HL-60 (cell line): ENCODE measurements at regions not wholly inside any gene's neighbourhood (a gene's known extent, or its start where the extent isn't known, plus 50 kb on each side); places are given as distances from the start of the nearest gene placed in this dataset.

Source experiments
- DNase-seq, 2 experiments: peaks; one replicate each; pipeline ENCODE4 v3.0.0-alpha.2; 2010 to 2020; ENCODE audit warnings: low read depth in 1 of 2, low spot score in 1 of 2
- H3K27ac ChIP-seq: fragments of 250-450 bp; sonication (Bioruptor Pico); replicated peaks from 2 replicates; pipeline ENCODE4 v1.5.1; 2020; ENCODE audit warnings: mild to moderate bottlenecking, moderate library complexity
- H3K27me3 ChIP-seq: fragments of 250-450 bp; sonication (Bioruptor Pico); 2 replicates; pipeline ENCODE4 v1.5.1; 2021; ENCODE audit warnings: mild to moderate bottlenecking, moderate library complexity; ENCODE audit not compliant: insufficient read depth, poor library complexity, severe bottlenecking
- H3K4me3 ChIP-seq: replicated peaks from 2 replicates; pipeline ENCODE4 v1.5.1; 2011; ENCODE audit warnings: mild to moderate bottlenecking, control low read depth, low read length; ENCODE audit not compliant: insufficient read depth
- CTCF ChIP-seq: IDR thresholded peaks from one replicate; pipeline ENCODE4 v1.5.1; 2011; ENCODE audit warnings: low read length, control low read depth, inconsistent platforms; ENCODE audit not compliant: insufficient read depth
- GABPA ChIP-seq: IDR thresholded peaks from 2 replicates; pipeline ENCODE4 v1.6.1; 2012; ENCODE audit warnings: low read depth
- POLR2AphosphoS5 ChIP-seq: IDR thresholded peaks from 2 replicates; pipeline ENCODE4 v1.6.1; 2012; ENCODE audit warnings: low read depth
- REST ChIP-seq: IDR thresholded peaks from 2 replicates; pipeline ENCODE4 v1.6.1; 2012; ENCODE audit warnings: low read depth; ENCODE audit not compliant: insufficient replicate concordance
- SPI1 ChIP-seq: IDR thresholded peaks from 2 replicates; pipeline ENCODE4 v1.6.1; 2012; ENCODE audit warnings: low read depth, mild to moderate bottlenecking, borderline replicate concordance

DNA sequence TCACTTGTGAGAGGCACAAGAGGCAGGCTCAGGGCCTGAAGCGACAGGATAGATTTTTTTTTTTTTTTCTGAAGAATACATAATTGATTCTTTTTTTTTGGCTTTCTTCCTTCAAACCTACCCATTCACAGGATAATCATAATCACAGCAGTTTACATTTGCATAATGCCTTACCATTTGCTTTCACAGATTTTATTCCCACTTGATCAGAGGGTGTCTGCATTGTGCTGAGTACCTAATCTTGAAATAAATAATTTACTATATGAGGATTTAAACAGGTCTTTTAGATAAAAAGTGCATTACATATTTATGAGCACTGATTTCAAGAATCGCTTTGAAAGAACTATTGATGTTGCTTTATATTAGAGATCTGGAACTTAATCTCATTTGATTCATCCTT, 219.3 kb downstream of the SPRY1 start:
- TF ChIP-seq GABPA (no peak), REST (no peak), CTCF (no peak), POLR2AphosphoS5 (no peak), SPI1 (no peak)
- H3K27me3 ChIP-seq = no peaks in the 10 kb centered on the region
- no peak for DNase-seq
- no peak overlapping the region for H3K4me3 ChIP-seq
- no peak overlapping the region for H3K27ac ChIP-seq

DNA sequence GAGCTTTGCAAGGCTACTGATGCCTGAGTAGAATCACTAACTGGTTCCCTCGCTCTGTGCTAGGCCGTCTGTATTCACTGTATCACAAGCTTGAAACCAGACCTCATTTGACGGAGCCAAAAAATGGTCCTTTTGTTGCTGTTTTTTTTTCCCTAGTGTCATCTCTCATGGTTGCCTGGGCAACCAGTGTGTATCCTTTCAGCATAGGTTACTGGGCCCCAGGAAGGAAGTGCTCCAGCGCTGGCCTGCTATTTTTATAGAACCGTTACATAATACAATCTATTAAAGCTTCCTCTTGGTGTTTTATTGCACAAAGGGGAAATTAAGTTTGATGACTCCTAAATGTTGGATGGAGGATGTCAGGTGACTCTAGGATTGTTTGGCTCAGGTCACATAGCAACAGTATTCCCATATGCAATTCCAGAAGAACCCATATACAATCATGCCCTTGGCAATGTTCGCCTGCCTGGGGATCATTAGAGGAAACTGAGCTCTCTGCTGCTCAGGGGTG, 220.4 kb downstream of the SPRY1 start:
- H3K27me3 ChIP-seq = no peaks in the 10 kb centered on the region
- no peak for TF ChIP-seq REST
- 0 out of 2 replicates have a peak, but pooled peaks have one; percentile 33 for TF ChIP-seq GABPA
- peak; percentile 90 for TF ChIP-seq SPI1
- H3K27ac ChIP-seq = peak overlapping the region; percentile 58
- H3K4me3 ChIP-seq = no peak overlapping the region
- peak; percentile 80 to 84 for DNase-seq

- TF ChIP-seq POLR2AphosphoS5 (no peak), CTCF (no peak), SPI1 (no peak), REST (no peak), GABPA (no peak)
- Histone ChIP-seq H3K27ac (peak overlapping the region; percentile 37; the same call in 1 of the 2 replicates), H3K27me3 (no peaks in the 10 kb centered on the region), H3K4me3 (no peak overlapping the region)
- no peak for DNase-seq
Measured at GRCh38 chr4:123617791-123618190, 221.2 kb downstream of the SPRY1 start.
